ENCODE measurements at regions not wholly inside any gene's neighbourhood (a gene's known extent, or its start where the extent isn't known, plus 50 kb on each side); places are given as distances from the start of the nearest gene placed in this dataset.
"Not testable (repeated sequence)": the region's sequence is repeated elsewhere in the genome, so short reads cannot be mapped to it uniquely, and the experiment has no call there.

DNA sequence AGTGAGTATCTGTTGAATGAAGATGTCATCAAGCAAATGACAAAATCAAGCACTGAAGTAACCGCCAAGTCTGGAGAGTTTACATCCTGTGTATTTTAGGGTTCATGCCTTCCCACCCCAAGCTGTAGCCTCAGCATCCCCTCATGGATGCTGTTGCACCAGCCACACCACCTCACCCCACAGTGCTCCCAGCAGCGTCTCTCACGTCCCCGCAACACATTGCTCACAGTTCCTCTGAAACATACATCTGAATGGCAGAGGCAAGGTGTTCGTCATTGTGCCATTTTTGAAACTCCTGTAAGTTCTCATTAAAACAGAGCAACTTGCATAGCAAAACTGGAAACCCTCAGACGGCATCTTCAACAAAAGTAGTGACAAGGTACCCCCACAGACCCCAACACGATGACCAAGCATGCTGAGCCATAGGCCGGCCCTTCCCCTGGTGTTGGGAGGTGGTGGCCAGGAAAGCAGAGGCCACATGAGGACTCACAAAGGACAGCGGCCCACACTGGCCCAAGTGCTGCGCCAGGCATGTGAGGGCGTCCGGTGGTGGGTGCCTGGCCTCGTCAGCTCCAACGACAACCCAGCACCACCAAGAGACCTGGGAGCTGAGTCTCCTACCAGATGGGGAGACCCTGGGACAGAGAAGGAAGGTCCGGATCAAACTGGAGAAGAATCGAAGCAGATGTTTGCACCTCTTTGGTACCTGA is 456.5 kb downstream of the EIPR1 start:
- DNase-seq, result no peak

DNA sequence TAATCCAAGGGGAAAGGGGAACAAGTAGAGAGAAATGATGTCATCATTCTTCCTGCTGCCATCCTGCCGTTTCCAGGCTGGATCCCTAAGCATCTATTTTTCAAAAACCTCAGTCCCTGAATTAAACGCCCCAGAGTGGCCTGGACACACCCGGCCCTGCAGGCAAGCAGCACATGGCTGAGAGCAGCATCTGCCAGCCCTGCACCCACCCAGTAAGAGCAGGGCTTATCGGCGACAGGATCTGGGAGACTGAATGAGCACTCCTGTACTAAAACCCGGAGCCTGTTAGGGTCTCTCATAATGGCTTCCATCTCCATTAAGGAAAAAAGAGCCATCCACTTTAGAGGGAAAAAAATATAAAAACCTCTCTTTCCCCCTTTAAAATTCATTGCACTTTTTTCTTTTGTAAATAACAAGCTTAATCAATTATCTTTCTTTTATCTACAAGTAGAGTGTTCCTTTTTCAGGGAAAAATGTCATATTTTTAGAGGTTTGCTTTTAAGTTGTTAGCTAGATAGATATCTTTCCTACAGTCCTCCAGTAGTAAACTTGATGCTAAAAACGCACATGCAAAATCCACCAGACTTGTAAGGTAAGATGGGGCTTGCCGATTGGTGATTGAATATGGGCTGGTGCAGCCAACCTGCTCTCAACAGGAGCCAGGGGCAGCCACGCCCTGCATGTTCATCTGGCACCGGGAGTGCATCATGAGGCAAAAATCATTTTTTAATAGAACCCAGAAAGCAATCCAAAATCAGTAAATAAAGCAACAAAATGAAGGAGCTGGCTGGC is 457.8 kb downstream of the EIPR1 start:
- no peak for DNase-seq

DNA sequence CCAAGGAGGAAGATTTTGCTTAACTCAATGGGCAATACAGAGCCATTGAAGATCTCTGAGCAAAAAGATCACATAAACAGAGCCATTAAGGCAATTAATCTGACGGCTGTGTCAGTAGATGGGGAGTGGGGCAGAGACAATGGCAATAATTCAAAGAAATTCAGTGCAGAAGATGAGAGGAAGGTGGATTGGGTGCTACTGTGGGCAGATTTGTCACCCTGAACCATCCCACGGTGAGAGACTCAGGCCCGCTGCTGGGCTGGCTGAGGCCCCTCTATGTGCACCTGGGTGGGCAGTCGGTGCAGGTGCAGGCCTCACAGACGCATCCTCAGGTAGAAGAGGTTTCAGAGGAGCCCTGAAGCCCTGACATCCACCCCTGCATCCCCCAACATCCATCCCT is 458.6 kb downstream of the EIPR1 start:
- no peak for DNase-seq

DNA sequence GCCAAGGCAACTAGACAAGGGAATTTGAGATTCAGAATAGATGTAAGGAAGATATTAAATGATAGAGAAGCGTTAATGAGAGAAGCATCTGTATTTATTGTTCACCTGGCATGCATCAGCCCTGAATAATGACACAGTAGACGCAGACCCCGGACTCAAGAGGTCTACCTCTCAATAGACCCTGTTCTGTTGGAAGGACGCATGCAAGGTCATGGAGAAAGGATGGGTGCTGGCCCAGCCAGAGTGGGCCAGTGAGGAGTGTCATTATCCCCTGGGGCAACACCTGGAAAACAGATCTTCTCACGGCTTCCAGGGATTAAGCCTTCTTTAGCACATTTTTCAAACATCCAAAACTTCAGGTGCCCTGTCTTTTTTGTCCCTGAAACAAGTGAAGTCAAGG is 461.0 kb downstream of the EIPR1 start:
- no peak for DNase-seq

DNA sequence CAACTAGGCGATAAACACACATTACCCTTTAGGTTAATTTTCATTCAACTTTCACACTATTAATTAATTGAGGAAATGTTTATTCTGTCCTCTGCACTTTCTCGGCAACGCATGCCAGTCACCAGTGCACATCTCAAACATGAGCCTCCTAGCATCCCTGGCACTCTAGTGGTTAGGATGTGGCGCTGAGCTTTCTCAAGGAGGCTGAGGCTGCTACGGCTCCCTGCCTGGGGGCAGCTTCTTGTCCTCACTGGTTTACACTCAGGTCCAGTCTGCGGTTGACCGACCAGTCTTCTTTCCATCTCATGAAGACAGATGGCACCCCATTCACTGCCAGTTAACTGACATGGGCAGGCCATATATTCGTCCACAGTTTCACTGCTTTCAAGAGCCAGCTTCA is 463.4 kb downstream of the EIPR1 start:
- no peak for DNase-seq

DNA sequence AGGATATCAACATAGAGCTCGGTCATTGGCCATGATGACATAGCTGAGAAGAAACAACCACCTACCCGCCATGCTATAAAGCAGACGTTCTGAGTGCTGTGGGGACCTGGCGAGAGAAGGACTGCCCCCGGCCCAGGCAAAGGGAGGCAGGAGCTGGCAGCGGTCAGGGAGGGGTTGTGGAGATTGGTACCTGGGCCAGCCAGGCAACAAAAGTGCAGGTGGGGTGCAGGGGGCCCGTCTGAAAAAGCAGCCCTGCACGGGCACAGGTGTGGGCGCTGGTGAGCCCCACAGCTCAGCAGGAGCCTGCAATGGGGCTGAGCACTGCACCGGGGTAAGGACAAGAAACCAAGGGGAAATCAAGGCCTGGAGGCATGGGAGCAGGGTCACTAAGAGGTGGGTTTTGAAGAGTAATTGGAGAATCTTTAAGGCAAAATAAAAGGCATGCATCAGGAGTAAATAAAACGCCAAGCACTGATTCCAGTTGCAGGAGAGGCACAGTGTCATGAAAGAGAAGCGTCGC is 464.0 kb downstream of the EIPR1 start:
- DNase-seq, result no peak

DNA sequence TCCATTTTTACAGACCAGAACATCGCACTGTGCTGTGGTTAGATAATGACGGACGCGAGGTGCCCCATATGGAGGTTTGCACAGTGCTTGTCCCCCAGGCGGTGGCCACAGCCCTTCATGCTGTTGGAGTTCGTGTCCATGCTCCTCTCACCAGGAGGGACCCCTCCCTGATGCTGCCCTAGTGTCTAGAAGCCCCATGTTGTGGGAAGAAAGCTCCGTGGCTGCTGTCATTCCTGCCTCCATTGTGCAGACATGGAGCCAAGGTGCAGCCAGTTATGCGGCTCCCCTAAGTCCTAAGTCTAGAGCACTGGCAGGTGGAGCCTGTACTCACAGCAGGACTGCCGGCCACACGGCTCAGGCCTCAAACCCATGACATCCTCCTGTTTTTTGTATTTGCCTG is 464.9 kb downstream of the EIPR1 start:
- no peak for DNase-seq

DNA sequence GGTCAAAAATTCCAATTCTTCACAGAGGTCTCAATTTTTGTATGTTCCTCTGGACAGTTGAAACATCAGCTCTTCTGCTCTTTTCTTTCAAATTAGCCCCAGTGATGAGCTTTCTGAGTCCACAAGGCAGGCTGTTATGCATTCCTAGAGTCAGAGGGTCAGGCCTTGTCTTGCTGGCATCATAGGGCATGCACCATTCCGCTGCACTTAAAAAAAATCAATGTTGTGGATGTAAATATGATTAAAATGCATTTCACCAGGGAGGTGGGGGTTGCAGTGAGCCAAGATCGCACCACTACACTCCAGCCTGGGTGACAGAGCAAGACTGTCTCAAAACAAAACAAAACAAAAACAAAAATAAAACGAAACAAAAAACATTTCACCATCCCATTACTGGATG is 465.3 kb downstream of the EIPR1 start:
- DNase-seq, result no peak

DNA sequence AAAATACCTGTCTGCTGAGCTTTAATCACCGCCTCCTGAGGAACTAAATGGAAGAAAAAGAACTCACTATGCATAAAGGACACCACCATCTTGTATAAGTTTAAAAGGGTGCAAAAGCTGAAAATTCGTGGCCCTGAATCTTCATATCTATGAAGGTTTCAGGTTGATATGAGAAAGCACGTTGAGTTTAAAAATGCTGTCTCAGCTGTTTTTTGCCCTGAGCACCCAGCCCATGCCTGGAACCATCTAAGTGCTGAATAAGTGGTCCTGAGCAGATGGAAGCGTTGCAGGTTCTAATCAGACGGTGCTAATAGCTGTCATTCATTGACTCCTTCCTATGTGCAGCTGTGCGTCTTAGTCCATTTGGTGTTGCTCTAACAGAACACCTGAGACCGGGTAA is 467.4 kb downstream of the EIPR1 start:
- DNase-seq, result no peak

DNA sequence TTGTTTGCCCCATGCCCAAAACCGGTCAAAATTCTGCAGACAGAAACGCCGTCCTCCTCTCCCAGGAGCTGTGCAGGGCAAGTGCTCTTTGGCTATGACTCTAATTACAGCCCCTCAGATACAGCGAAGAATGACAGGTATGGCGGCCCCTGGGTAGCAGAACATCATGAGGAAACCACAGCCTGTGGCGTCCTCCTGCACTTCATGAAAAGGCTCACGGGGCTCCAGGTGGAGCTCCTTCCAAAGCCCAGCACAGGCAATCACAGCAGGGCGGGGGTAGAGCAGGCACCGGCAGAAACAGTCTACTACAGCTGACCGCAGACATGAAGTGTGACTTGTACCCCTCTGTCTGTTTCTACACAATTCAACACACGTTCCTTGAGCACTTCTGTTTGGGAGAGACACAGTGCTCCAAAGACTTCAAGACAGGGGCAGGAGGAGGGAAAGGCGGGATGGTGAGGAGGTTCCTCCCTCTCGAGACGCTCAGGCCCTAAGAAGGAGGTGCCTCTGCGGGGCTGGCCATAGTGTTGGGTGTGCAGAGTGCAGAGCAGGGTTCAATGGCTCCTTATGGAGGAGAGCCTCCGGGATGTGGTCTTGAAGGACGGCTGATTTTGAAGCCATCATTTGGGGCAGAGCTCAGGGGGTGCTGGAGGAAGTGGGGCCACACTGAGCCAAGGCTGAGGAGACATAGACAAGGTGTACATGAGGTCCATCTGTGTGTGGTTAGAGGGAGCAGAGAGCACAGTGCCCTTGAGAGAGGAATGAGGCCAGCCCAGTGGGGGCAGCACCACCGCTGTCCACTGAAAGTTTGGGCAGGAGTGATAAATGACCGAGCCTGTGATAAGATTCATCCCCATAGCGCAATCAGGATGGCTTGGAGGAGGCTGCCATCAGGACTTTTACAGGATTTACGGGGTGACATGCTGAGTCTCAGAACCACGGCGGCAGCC is 468.3 kb downstream of the EIPR1 start:
- DNase-seq, result no peak

DNA sequence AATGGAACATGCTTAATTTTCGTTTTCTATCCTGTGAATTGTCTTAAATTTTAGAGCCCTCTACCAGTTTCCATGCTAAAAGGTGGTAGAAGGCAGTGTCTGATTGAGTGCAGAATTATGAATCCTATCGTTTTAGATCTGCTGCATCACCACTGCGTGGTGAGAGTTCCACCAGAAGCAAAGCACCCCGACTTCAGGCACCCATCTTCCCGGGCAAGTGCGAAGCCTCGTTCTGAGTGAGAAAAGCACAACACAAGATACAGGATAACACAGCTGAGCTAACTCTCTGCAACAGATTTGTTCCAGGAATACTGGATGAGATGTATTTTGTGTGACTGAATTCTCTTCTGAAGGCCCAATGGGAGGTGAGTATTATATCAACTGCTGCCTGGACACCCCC is 471.5 kb downstream of the EIPR1 start:
- DNase-seq, result no peak

DNA sequence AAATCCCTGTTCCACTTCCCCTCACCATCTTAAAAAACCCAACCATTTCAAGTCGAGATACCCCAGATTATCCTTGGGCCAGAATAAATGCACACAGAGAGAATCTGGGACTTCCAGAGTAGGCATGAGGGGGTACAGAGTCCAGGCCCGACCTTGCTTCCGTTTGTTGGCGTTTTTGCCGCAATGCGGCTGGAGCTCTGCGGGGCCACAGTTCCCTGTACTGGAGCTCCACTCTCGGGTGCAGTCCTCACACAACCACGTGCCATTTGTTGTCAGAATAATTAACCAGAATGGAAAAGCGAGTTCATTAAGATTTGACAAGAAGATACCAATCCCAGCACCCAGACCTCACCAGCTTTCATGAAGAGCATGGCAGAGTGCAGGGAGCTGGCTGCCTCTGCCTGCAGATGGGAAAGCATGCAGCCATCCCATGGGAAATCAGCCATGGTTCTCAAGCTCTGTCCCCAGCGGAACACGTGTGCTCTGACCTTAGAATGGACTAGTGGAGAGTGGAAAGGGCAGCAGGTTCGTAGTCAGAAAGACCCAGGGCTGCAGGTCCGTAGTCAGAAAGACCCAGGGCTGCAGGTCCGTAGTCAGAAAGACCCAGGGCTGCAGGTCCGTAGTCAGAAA is 472.8 kb downstream of the EIPR1 start:
- no peak for DNase-seq

DNA sequence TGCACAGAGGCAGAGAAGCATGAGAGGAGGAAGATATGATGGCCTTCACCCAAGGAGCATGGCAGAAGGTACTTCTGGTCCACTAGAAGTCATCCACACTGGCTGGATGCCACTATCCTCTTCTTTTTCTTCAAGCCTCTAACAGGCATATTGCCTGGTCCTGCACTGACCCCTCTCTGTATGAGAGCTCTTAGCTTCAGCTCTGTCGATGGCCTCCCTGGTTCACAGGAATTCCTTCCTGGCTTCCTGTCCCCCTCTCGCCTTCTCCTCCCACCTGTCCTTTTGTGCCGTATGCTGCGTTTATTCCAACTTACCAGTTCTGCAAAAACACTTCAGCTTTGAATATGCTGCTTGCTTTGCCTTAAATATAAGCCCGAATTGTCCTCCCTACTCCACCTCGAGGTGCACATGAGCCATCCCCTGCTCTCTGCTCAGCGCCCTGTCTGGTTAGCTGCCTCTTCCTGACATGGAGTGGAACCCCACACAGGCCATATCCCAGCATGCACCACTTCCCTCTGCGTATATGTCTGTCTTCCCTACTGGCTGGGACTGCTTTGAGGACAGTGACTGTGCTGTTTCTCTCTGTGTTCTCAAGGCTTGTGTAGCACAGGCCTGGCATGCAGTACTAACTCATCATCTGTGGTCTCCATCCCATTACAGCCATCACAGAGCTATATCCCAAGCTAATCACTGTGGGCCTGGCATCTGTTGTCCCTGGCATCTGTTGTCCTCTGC is 474.9 kb downstream of the EIPR1 start:
- no peak for DNase-seq

DNA sequence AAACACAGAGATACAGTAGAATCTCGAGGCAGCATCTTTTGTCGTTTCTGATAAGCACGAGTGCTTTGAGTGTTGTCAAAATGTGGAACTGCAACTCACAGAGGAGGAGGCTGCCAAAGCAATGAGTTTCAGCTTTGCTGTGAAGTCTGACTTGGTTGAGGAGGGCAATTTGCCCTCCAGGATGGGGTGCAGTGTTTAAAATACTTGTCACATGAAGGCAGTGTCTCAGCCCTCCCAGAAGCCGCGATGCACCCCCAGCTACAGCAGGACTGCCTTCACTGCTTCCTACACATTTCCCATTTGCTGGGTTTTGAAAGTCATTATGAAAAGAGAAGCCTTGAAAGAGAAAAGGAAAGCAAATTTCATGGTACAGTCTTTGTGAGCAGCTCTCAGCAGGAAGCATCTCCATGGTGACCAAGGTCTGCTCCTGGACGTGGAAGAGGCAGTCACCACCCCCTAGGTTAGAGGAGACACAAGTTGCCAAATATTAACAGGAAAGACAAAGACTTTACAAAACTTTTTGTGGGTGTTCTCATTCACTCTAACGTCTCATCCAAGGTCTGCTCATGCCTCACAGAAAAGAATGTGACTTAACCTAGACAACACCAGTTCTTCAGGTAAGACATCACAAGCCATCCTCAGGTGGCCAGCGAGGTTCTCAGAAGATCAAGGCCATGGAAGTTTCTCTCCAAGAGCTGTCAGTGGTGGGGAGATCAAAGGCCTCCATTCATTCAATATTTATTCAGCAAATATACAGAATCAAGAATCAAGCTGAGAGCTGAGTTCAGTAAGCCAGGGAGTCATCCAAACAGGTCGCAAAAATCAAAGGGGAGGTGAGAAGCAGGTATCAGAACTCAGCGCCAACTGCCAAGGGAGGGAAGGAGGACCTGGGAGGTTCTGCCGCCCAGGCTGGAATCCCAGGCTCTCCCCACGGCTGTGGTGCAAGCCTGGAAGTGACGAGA is 476.0 kb downstream of the EIPR1 start:
- no peak for DNase-seq

DNA sequence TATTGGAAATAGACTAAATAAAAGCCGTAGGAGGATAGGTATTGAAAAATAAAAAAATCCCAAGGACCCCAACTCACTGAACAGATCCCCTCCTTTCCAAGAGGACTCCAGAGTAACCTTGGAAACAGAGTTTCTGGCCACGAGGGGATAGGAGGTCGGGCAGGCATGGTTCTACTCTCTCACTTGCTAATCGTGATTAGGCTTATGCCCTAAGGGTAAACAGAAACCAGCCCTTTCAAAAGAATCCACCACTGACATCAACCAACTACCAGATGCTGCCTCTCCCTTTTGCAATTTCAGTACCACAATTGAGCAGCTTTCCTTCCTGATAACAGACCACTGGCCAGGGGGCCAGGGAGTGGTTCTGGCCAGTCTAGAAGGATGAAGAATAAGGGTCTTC is 477.8 kb downstream of the EIPR1 start:
- DNase-seq, result no peak

DNA sequence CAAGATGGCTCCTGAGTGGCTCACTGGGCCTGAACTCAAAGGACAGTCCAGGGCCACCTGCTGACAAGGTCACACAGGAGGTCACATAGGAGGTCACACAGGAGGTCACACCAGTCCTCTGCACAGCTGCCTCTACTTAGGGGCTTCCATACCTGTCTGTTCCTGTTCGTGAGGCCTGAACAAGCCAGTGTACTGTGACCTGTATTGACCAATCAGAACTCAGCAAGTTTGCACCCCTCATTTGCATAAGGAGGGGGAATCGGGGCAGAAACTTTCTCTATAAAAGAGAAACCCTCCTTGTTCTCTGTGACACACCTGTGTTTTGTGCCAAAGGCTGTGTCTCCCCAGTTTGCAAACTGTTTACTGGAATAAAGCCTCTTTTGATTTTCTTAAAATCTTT is 478.9 kb downstream of the EIPR1 start:
- no peak for DNase-seq

DNA sequence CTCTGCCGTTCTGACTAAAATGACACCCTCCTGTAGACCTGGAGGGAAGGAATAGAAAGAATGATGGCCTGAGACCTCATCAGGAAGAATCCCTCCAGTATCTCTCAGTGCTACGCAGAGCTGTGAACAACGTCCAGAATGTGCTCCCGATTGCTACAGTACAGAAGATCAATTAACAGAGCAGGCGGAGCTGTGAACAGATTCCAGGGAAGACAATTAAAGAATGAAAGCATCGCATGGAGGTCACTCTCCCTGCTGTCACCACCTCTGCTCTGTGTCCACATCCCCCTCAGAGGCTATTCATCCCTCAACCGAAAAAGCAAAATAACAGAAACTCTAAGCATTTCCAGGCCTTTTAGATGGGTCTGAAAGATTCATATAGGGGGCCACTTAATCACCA is 481.0 kb downstream of the EIPR1 start:
- DNase-seq, result no peak

DNA sequence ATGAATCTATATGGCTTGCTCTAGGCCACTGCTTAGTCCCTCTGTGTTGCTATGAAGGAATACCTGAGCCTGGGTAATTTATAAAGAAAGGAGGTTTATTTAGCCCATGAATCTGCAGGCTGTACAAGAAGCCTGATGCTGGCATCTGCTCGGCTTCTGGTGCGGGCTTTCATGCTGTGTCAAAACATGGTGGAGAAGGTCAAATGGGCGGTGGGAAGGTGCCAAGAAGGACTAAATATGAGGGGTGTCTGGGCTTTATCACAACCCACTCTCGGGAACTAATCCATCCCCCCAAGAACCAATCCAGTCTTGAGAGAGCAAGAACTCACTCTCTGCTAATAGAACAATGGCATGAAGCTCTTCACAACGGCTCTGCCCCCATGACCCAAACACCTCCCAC is 481.6 kb downstream of the EIPR1 start:
- DNase-seq, result no peak

DNA sequence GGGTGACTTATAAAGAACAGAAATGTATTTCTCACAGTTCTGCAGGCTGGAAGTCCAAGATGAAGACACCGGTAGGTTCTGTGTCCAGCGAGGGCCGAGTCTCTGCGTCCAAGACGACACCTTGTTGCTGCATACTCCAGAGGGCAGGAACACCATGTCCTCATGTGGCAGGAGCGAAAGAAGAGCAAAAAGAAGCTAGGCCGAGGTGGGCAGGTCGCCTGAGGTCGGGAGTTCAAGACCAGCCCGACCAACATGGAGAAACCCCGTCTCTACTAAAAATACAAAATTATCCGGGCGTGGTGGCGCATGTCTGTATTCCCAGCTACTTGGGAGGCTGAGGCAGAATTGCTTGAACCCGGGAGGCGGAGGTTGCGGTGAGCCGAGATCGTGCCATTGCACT is 483.6 kb downstream of the EIPR1 start:
- not testable (repeated sequence) for DNase-seq

DNA sequence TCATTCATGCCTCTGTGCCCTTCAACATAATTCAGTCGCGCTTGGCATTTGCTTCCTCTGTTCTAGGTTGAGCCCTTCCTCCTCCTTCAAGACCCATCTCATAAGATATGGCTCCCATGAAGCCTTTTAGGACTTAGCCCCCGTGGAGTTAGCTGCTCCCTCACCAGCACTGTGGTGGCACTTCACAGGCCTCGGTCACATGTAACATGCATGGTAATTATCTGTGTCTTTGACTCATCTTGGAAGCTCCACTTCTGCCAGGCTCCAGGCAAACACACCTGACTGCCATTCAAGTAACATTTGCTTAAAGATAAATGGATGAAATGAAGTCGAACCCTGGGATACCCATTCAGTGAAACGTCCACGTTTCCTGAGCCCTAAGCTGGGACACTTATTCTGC is 484.7 kb downstream of the EIPR1 start:
- DNase-seq, result no peak

DNA sequence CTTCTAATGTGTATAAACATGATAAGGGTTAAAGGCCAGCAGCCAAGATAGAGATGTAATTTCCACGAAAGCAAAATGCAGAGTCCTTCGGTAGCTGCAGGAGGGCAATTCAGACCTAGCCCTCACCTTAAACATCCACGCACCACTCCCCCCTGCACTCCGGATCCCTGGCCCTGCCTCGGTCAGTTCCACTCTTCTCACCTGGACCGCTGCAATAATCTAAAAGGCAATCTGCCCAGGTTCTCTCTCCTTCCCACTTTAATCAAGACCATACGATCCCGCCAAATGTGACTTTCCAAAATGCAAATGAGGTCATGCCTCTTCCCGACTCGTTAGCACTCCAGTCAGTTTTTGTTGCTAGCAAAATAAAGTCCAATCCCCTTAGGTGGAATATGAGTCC is 485.2 kb downstream of the EIPR1 start:
- DNase-seq, result no peak

Measured in T-helper 1 cell (primary cell).